GM19238 (cell line): ENCODE measurements at regions not wholly inside any gene's neighbourhood (a gene's known extent, or its start where the extent isn't known, plus 50 kb on each side); places are given as distances from the start of the nearest gene placed in this dataset.
"Not testable (repeated sequence)": the region's sequence is repeated elsewhere in the genome, so short reads cannot be mapped to it uniquely, and the experiment has no call there.

Experiments
- DNase-seq: peaks from one replicate; pipeline ENCODE4 v3.0.0; 2011; ENCODE audit warnings: low spot score; ENCODE audit not compliant: insufficient read length

- DNase-seq = no peak
Measured at GRCh38 chr21:27561116-27561515, 594.2 kb upstream of the ADAMTS5 start.

- DNase-seq = no peak
Measured at GRCh38 chr21:27557356-27557755, 590.5 kb upstream of the ADAMTS5 start.

- DNase-seq = no peak
Measured at GRCh38 chr21:27555996-27556395, 589.1 kb upstream of the ADAMTS5 start.

GRCh38 chr21:27550287-27550686 is 583.4 kb upstream of the ADAMTS5 start:
- no peak for DNase-seq

- DNase-seq = no peak
Measured at GRCh38 chr21:27548486-27548885, 581.6 kb upstream of the ADAMTS5 start.

GRCh38 chr21:27545754-27546349 is 579.0 kb upstream of the ADAMTS5 start:
- DNase-seq = no peak

- DNase-seq = not testable (repeated sequence)
Measured at GRCh38 chr21:27542126-27542525, 575.2 kb upstream of the ADAMTS5 start.

- DNase-seq = no peak
Measured at GRCh38 chr21:27536319-27536718, 569.4 kb upstream of the ADAMTS5 start.

- no peak for DNase-seq
Measured at GRCh38 chr21:27535188-27535587, 568.3 kb upstream of the ADAMTS5 start.

- DNase-seq = no peak
Measured at GRCh38 chr21:27534206-27534605, 567.3 kb upstream of the ADAMTS5 start.

- DNase-seq = no peak
Measured at GRCh38 chr21:27532076-27532475, 565.2 kb upstream of the ADAMTS5 start.

GRCh38 chr21:27528697-27529096 is 561.8 kb upstream of the ADAMTS5 start:
- no peak for DNase-seq

- no peak for DNase-seq
Measured at GRCh38 chr21:27526451-27526850, 559.6 kb upstream of the ADAMTS5 start.

GRCh38 chr21:27525780-27526179 is 558.9 kb upstream of the ADAMTS5 start:
- no peak for DNase-seq

- DNase-seq = no peak
Measured at GRCh38 chr21:27519361-27519760, 552.5 kb upstream of the ADAMTS5 start.

- not testable (repeated sequence) for DNase-seq
Measured at GRCh38 chr21:27517177-27517576, 550.3 kb upstream of the ADAMTS5 start.

GRCh38 chr21:27515676-27516075 is 548.8 kb upstream of the ADAMTS5 start:
- DNase-seq = no peak

GRCh38 chr21:27513825-27514224 is 546.9 kb upstream of the ADAMTS5 start:
- no peak for DNase-seq

GRCh38 chr21:27513016-27513415 is 546.1 kb upstream of the ADAMTS5 start:
- no peak for DNase-seq

GRCh38 chr21:27511233-27511632 is 544.3 kb upstream of the ADAMTS5 start:
- no peak for DNase-seq

- no peak for DNase-seq
Measured at GRCh38 chr21:27507695-27508094, 540.8 kb upstream of the ADAMTS5 start.

GRCh38 chr21:27505516-27505915 is 538.6 kb upstream of the ADAMTS5 start:
- no peak for DNase-seq

- DNase-seq = no peak
Measured at GRCh38 chr21:27502801-27503200, 535.9 kb upstream of the ADAMTS5 start.

GRCh38 chr21:27498025-27498424 is 531.1 kb upstream of the ADAMTS5 start:
- DNase-seq = no peak
